GM19035 (cell line): ENCODE measurements at regions not wholly inside any gene's neighbourhood (a gene's known extent, or its start where the extent isn't known, plus 50 kb on each side); places are given as distances from the start of the nearest gene placed in this dataset.

Experiments
- ATAC-seq: cut with Tn5 transposase; IDR thresholded peaks from one replicate; pipeline ENCODE4 v1.9.1; 2021; ENCODE audit not compliant: unreplicated experiment

DNA sequence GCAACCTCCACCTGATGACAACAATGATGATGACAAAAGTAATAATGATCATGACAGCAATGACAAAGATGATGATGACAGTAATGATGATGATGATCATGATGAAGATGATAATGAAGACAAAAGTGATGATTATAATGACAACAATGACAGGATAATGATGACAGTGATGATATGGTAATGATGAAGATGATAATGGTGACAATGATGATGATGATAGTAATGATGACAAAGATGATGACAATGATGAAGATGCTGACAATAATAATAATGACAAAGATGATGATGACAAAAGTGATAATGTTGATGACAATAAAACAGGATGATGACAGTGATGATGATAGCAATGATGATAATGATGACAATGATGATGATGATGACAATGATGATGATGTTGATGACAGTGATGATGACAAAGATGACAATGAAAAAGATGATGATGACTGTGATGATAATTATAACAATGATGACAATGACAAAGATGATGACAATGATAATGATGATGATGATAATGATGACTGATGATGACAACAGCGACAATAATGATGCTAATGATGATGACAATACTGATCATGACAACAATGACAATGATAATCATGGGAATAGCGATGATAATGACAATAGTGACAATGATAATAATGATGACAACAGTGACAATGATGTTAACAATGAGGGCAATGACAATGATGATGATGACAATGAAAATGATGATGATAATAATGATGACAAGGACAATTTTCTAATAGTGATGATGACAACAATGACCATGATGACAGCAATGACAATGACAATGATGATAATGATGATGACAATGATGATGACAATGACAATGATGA is 1106.5 kb upstream of the AUTS2 start:
- ATAC-seq: no peak

DNA sequence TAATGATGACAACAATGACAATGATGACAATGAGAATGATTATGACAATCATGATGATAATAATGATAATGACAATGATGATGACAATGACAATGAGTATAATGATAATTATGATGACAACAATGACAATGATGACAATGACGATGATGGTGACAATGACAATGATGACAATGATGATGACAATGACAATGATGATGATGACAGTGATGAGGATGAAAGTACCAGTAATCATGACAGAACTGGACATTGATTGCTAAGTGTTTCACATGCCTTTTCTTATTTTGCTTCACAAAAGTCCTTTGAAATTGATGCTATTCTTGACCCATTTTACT is 1106.0 kb upstream of the AUTS2 start:
- no peak for ATAC-seq

DNA sequence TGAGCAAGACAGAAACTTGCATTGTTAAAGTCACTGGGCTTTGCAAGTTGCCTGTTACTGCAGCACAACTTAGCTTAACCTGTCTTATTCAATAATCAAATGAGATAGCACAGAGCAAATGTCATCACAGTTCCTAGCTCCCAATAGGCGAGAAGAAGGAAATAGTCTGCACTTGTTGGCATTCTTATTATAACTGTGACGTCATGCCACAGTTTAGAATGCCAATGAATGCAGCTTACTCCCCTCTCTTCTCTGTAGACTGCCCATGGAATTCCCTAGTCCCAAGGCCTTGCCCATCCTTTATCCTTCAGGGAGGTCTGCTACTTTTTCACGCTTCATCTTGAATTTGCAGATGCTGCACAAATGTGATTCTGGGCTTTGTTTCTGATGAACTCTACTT is 1094.9 kb upstream of the AUTS2 start:
- ATAC-seq: no peak

DNA sequence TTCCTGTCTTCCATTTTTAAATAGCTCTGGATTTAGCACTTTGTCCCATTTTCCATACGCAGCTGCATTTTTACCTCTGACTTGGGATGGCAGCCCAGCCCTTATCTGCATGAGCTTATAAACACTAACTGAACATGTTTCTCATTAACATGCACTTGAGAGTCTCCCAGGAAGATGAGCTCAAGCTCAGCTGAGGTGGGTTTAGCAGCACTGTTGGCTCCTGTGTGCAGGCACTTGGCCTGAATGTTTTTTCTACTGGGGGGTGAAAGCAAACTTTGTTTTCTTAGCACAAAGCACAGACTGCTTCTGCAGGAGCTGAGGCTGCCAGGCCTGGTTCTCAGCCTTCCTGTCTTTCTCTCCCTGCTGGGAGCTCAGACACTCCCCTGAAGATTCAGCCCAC is 1093.6 kb upstream of the AUTS2 start:
- no peak for ATAC-seq

DNA sequence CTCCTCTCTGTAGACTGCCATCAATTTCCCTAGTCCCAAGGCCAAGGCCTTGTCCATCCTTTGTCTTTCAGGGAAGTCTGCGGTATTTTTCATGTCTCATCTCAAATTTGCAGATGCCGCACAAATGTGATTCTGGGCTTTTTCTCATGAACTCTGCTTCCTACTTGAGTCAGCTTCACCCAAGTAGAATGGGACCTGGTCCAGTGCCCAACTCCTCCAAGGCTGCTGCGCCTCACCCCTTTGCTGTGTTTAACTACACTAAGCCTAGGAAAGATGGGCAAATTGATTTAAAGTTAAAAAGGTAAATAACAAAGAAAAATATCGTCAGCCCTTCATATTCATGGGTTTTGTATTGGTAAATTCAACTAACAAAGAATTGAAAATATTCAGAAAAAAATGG is 1092.6 kb upstream of the AUTS2 start:
- ATAC-seq: no peak

DNA sequence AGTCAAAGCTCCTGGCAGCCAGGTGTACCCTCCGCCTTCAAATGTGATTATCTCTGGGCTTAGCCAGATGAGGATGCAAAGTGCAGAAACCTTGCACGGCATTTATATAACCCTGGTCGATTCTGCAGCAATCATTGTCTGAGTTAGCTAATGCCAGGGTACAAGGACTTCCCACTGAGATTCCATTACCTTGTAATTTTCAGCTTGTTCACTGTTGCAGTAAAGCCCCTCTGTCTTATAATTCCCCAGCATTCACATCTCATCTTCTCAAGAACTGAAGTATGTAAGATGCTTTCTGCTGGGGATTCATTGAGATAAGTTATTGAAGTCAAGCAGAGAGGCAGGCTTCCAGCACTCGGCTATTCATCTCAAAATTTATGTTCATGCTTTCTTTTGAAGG is 1090.6 kb upstream of the AUTS2 start:
- no peak for ATAC-seq

DNA sequence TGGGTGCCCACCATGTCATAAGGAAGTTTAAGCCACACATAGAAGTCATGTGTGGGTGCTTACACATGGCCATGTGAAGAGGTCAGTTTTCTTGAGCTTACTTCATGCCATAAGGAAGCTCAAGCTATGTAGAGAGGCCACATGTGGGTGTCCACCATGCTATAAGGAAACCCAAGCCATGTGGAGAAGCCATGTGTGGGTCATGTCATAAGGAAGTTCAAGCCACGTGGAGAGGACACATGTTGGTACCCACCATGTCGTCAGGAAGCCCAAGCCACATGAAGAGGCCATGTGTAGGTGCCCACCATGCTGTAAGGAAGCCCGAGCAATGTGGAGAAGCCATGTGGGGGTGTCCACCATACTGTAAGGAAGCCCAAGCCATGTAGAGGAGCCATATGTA is 1089.2 kb upstream of the AUTS2 start:
- no peak for ATAC-seq

DNA sequence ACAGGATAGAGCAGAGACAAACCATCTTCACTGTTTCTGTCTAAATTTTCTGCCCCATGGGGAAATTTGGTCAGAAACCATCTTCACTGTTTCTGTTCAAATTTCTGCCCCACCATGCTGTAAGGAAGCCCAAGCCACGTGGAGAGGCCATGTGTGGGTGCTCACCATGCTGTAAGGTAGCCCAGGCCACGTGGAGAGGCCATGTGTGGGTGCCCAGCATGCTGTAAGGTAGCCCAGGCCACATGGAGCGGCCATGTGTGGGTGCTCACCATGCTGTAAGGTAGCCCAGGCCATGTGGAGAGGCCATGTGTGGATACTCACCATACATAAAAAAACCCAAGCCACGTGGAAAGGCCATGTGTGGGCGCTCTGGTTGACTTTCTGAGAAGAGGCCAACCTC is 1088.7 kb upstream of the AUTS2 start:
- ATAC-seq: no peak

DNA sequence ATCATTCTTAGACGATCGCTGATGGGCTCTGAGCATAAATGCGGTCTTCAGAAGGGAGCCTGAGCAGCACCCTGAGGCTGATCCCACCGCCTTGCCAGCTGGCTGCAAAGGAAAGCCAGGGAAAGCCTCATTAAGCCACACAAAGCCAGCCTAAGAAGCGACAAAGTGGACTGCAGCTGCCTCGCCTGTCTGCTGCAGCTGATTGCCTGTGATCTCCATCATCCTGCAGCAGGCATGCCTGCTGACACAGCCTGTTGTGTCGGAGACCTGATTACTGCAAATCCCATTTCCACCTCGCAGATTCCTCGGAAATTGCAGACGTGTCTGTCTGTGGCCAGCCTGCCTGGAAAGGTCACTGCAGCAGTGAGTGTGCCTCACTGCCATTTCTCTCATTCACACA is 1087.0 kb upstream of the AUTS2 start:
- no peak for ATAC-seq

DNA sequence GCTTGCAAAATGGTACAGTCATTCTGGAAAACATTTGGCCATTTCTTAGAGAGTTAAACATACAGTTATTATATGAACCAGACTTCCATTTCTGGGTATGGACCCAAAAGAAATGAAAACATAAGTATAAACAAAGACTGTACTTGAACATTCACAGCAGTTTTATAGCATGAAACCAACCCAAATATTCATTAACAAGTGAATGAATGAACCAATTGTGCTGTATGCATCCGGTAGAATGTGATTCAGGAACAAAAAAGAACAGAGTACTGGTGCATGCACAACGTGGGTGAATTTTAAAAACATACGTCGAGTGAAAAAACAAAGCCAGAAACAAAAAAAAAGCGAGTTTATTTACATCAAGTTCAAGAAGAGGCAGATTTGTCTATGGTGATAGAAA is 1085.8 kb upstream of the AUTS2 start:
- ATAC-seq: no peak

DNA sequence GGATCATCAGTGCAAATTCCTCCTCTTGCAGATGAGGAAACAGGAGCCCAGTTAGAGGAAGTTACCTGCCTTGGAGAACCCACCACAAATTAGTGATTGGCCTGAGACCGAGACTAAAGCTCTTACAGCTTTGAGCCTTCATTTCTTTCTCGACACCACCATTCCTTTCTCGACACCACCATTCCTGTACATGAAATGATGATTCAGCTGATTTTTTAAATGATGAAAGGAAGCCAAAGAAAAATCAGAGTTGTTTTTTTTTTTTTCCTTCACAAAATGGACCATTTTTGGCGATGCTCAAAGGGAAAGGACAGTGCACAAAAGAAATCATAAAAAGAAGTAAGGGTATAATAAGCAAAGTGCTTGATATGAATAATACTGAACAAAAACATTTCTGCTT is 1080.2 kb upstream of the AUTS2 start:
- no peak for ATAC-seq

DNA sequence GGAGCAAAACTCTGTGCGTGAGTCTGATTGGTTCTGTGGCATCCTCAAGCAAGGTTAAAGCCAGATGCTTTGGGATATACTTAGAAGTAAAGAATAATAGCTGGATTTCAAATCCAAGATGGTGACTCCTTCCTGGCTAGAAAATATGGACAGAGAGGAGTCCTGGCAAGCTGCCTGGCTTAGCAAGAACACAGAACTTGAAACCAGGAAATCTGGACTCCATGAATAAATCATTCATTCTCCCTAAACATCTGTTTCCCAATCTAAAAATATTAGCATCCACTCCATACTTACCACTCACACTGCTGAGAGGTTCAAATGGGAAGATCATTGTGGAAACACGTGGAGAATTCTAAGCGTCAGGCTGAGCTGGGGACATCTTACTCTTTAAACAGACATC is 1074.1 kb upstream of the AUTS2 start:
- no peak for ATAC-seq

DNA sequence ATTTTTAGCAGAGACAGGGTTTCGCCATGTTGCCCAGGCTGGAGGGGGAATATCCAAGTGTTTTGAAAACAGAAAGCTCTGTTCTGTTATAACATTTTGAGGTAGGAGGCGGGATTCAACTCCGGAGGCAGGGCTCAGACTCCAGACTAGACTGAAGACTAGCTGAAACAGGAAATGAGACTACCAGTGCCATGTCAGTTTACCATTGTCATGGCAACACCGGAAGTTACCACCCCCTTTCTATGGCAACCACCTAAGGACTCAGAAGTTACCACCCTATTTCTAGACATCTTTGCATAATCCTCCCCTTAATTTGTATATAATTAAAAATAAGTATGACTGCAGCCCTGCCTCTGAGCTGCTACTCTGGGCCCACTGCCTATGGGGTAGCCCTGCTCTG is 1069.1 kb upstream of the AUTS2 start:
- no peak for ATAC-seq

DNA sequence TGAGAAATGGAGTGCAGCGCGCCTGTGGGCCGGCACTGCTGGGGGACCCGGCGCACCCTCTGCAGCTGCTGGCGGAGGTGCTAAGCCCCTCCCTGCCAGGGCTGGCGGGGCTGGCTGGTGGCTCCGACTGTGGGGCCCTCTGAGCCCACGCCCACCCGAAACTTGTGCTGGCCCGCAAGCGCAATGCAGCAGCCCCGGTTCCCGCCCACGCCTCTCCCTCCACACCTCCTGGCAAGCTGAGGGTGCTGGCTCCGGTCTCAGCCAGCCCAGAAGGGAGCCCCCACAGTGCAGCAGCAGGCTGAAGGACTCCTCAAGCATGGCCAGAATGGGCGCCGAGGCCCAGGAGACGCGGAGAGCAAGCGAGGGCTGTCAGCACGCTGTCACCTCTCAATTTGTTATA is 1063.0 kb upstream of the AUTS2 start:
- no peak for ATAC-seq

DNA sequence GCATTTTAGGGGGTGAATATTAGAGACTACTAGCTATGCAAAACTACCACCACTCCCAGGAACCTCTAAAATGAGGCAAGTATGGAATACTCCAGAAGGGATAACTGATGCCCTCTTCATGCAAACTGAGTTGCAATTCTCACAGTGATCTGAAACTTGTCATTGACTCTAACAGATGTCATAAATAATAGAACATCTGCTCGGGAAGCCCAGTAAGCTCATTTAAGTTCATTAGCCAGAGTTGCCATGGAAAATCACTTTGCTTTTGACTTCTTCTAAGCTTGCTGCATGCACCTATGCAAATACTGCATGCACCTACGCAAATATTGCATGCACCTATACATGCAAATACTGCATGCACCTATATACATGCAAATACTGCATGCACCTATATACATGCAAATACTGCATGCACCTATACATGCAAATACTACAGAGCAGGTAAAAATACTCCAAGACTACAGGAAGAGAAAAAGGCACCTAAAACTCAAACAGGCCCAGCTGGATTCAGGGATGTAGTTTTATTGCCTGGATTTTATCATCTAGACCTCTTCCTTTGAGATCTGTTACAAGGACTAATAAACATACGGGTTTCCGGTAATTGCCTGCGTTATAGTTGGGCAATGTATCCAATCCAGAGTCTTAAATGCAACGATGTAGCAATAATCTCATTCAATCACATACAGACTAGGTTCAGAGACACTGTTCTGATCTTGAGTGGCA is 1061.1 kb upstream of the AUTS2 start:
- ATAC-seq: no peak

DNA sequence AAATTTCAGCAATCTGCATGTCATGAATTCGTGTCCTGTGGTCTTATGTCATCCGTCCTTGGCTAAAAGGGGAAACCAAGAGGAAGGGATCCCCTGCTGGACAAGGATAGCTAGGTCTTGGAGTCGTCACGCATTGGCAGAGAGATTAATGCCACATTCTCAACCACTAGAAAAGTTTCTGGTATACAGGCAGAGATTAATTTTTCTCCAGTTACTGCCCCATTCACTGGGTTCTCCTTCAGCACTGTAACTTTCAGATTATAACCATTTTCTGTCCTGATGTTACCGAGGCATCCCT is 1060.6 kb upstream of the AUTS2 start:
- no peak for ATAC-seq

DNA sequence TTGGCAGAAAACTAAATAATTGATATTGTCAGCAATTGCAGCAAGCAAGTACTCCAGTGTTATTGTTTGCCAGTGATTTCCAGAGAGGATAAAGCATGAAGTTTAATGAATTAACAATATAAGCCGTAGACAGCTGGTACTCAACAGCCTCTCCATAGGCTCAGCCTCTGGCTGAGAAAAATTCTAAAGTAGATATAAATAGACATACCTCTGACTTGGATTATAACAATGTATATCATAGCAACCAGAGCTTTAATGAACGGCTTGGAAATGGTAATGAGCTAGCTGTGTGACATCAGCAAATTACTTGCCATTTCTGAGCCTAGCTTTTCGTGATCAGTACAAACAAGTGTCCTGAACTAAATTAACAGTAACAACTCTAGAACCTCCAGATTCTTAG is 1055.4 kb upstream of the AUTS2 start:
- no peak for ATAC-seq

DNA sequence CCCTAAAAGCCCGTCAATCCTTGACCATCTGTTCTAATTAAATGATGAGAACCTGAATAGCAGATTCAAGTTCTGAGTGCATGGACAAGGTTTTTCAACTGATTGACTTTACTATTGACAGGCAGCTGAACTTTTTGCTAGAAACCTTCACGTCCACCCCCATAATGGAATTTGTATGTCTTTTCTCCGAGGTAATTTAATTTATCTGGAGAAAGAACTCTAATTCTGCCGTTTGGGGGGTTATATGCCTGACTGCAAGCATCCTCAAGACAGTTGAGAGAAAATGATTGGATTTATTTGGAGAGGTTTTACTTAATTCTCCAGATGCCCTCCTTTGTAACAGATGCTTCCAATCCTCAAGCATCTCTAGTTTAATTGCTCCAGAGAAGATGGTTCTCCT is 1053.4 kb upstream of the AUTS2 start:
- no peak for ATAC-seq

DNA sequence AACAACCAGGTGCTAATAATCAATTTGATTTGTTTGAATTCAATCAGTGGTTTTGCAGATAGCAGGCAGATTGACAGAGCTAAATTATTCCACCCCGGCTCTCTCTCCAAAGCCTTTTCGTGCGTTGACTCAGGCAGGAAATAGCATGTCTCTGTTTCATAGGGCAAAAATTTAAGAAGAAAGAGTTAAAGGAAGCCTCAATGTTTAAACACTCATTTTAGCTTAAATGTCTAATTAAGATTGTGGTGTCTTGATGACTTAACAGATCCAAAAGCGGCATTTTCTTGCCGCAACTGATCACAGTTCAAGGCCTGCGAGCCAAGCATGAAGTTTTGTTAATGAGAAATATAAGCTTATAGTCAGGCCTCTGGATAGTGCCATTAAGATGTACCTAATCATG is 1051.1 kb upstream of the AUTS2 start:
- ATAC-seq: no peak

DNA sequence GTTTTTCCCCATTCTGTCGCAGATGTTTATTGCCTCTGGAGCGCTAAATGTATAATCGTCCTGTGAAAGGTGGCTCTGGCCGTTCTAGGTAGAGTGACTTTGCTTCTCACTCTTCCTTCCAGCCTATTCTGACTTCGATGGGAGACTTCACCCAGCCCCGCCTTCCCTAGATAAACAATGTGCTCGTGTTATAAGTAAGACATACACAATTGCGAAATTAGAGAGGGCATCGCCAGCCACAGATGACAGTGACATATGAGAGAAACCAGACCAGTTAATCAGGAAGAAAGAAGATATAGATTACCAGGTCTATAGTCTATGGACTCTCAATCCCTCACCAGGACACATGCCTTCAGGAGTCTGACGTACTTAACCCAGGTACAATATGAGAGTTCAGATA is 1050.5 kb upstream of the AUTS2 start:
- ATAC-seq: no peak

DNA sequence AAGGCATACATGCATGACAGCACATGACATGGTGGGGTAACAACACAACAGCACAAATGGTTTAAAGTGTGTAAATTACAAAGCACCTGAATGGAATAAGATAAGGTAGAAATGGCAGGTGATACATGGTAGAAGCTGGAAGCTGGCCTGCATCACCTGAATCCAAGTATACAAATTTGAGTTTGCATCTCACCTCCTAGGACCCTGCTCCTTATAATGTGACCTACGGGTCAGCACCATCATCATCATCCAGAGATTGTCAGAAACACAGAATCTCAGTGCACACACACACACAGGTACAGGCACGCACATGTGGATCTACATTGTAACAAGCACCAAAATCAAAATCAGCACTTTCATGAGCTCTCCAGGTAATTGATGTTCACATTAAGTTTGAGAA is 1048.2 kb upstream of the AUTS2 start:
- ATAC-seq: no peak

DNA sequence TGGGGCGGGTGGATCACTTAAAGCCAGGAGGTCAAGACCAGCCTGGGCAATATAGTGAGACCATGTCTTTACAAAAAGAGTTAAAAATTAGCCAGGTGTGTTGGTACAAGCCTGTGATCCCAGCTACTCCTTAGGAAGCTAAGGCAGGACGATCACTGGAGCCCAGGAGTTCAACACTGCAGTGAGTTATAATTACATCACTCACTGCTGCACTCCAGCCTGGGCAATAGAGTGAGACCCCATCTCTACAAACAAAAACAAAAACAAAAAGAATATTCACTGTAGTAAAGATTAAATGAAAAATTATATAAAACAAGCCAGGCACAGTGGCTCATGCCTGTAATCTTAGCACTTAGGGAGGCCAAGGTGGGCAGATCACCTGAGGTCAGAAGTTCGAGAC is 1047.6 kb upstream of the AUTS2 start:
- ATAC-seq: no peak

DNA sequence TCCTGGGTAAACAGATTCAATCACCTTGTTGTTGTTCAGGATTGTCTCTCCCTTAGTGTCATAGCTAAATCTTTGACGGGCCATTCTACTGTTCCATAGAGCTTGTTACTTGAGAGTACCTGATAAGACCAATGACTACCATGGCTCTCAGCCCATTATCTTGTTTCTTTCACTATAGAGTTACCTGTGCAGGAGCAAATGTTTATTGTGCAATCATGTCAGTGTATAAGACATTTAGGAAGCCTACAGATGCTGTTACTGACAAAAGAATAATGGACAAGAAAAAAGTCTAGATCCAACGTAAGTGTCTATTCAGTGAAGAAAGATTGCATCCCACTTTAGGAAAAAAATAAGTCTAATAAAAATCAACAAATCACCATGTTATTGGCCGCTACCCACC is 1041.7 kb upstream of the AUTS2 start:
- ATAC-seq: no peak
